Trophoblast cell (in vitro differentiated cells and primary cell): ENCODE measurements at regions not wholly inside any gene's neighbourhood (a gene's known extent, or its start where the extent isn't known, plus 50 kb on each side); places are given as distances from the start of the nearest gene placed in this dataset.

Source experiments
- DNase-seq, 2 donors: peaks; one replicate each; pipeline ENCODE4 v3.0.0-alpha.2; 2016
- H2AFZ ChIP-seq: 2 replicates; pipeline ENCODE4 v1.6.1; 2013; ENCODE audit warnings: low read length, moderate library complexity, mild to moderate bottlenecking; ENCODE audit not compliant: insufficient read depth, poor library complexity
- H2AK5ac ChIP-seq: 2 replicates; pipeline ENCODE4 v1.6.1; 2013; ENCODE audit warnings: mild to moderate bottlenecking, low read length
- H2BK120ac ChIP-seq: 2 replicates; pipeline ENCODE4 v1.6.1; 2013; ENCODE audit warnings: low read length, mild to moderate bottlenecking, moderate library complexity; ENCODE audit not compliant: insufficient read depth, poor library complexity
- H2BK12ac ChIP-seq: 2 replicates; pipeline ENCODE4 v1.6.1; 2013; ENCODE audit warnings: mild to moderate bottlenecking, low read length, moderate library complexity
- H2BK5ac ChIP-seq: 2 replicates; pipeline ENCODE4 v1.6.1; 2013; ENCODE audit warnings: low read length, low read depth, moderate library complexity, mild to moderate bottlenecking; ENCODE audit not compliant: poor library complexity
- H3K14ac ChIP-seq: 2 replicates; pipeline ENCODE4 v1.6.1; 2013; ENCODE audit warnings: mild to moderate bottlenecking, low read length
- H3K18ac ChIP-seq: 2 replicates; pipeline ENCODE4 v1.6.1; 2013; ENCODE audit warnings: mild to moderate bottlenecking, low read length
- H3K23ac ChIP-seq: 2 replicates; pipeline ENCODE4 v1.6.1; 2013; ENCODE audit warnings: low read length
- H3K27ac ChIP-seq: 2 replicates; pipeline ENCODE4 v1.5.1; 2013; ENCODE audit warnings: low read depth, mild to moderate bottlenecking, inconsistent platforms, low read length, moderate library complexity
- H3K27me3 ChIP-seq: 2 replicates; pipeline ENCODE4 v1.6.1; 2013; ENCODE audit warnings: inconsistent platforms, mild to moderate bottlenecking, low read length, moderate library complexity; ENCODE audit not compliant: insufficient read depth
- H3K36me3 ChIP-seq, 2 experiments: 1 replicate in 1 of 2; 2 replicates in 1 of 2; pipeline ENCODE4 v1.6.1; 2013; ENCODE audit warnings: low read length in 2 of 2, mild to moderate bottlenecking in 2 of 2, moderate library complexity in 1 of 2; ENCODE audit not compliant: insufficient read depth in 2 of 2, control insufficient read depth in 1 of 2
- H3K4ac ChIP-seq: 2 replicates; pipeline ENCODE4 v1.6.1; 2013; ENCODE audit warnings: low read depth, mild to moderate bottlenecking, low read length, moderate library complexity
- H3K4me1 ChIP-seq, 2 experiments: 1 replicate in 1 of 2; 2 replicates in 1 of 2; pipeline ENCODE4 v1.6.1; 2013; ENCODE audit warnings: low read length in 2 of 2, mild to moderate bottlenecking in 2 of 2, moderate library complexity in 1 of 2; ENCODE audit not compliant: insufficient read depth in 2 of 2, control insufficient read depth in 1 of 2
- H3K4me2 ChIP-seq: 2 replicates; pipeline ENCODE4 v1.6.1; 2013; ENCODE audit warnings: inconsistent platforms, mild to moderate bottlenecking, low read length, moderate library complexity
- H3K4me3 ChIP-seq: 2 replicates; pipeline ENCODE4 v1.5.1; 2013; ENCODE audit warnings: mild to moderate bottlenecking, low read depth, low read length, inconsistent platforms
- H3K79me1 ChIP-seq: one replicate; pipeline ENCODE4 v1.6.1; 2013; ENCODE audit warnings: low read length
- H3K79me2 ChIP-seq: 2 replicates; pipeline ENCODE4 v1.6.1; 2013; ENCODE audit warnings: low read length, mild to moderate bottlenecking; ENCODE audit not compliant: control insufficient read depth, insufficient read depth, poor library complexity
- H3K9ac ChIP-seq: 2 replicates; pipeline ENCODE4 v1.6.1; 2013; ENCODE audit warnings: mild to moderate bottlenecking, low read length
- H3K9me3 ChIP-seq: 2 replicates; pipeline ENCODE4 v1.6.1; 2013; ENCODE audit warnings: low read depth, mild to moderate bottlenecking, control low read depth, inconsistent platforms, low read length; ENCODE audit not compliant: insufficient read depth
- H4K12ac ChIP-seq: 2 replicates; pipeline ENCODE4 v1.6.1; 2013; ENCODE audit warnings: low read depth, mild to moderate bottlenecking, low read length, moderate library complexity
- H4K8ac ChIP-seq: 2 replicates; pipeline ENCODE4 v1.6.1; 2013; ENCODE audit warnings: low read depth, mild to moderate bottlenecking, low read length, moderate library complexity
- H4K91ac ChIP-seq: one replicate; pipeline ENCODE4 v1.6.1; 2013; ENCODE audit warnings: low read depth, mild to moderate bottlenecking, low read length, moderate library complexity
- WGBS: extraction: QIAGEN DNeasy Blood & Tissue Kit; methylation state at CpG from one replicate; pipeline ENCODE4 v1.1.7; 2013; ENCODE audit warnings: missing lambda C conversion rate; ENCODE audit not compliant: insufficient read length, insufficient coverage; ENCODE audit errors: extremely low coverage; 5-methylcytosine and 5-hydroxymethylcytosine counted together

DNA sequence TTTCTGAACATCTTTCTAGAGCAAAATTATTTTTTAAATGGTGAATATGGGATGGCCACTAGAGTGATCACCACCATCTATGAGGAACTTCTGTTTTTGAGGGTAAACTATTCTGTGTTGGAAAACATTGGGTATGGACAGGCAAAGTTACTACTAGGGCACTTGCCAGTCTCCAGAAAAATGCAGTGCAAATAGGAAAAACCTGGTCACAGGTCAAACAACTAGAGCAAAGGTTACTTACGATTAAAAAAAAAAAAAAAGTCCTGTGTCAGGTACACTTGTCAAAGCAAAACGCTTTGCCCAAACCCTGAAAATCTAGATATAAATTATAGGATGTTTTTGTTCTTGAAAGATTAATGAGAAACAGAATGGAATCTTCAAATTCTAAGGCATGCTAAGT, 66.2 kb downstream of the SLITRK1 start:
- Histone ChIP-seq H3K9ac (no peak overlapping the region), H3K79me1 (no peaks in the 10 kb centered on the region), H3K4ac (no peak overlapping the region), H3K27me3 (no peaks in the 10 kb centered on the region), H4K12ac (no peak overlapping the region), H3K4me1 (no peaks in the 10 kb centered on the region), H2BK120ac (no peak overlapping the region), H3K27ac (no peak overlapping the region), H2BK5ac (no peak overlapping the region), H3K4me2 (no peak overlapping the region), H3K14ac (no peak overlapping the region), H2AK5ac (no peak overlapping the region), H4K91ac (no peak overlapping the region), H2AFZ (no peak overlapping the region), H4K8ac (no peak overlapping the region), H3K18ac (no peak overlapping the region), H3K79me2 (no peaks in the 10 kb centered on the region), H3K9me3 (no peaks in the 10 kb centered on the region), H3K23ac (no peak overlapping the region), H2BK12ac (no peak overlapping the region), H3K36me3 (no peaks in the 10 kb centered on the region), H3K4me3 (no peak overlapping the region)
- no peak for DNase-seq
- no CpG with 5 or more reads among the region's 2 CpGs for WGBS

DNA sequence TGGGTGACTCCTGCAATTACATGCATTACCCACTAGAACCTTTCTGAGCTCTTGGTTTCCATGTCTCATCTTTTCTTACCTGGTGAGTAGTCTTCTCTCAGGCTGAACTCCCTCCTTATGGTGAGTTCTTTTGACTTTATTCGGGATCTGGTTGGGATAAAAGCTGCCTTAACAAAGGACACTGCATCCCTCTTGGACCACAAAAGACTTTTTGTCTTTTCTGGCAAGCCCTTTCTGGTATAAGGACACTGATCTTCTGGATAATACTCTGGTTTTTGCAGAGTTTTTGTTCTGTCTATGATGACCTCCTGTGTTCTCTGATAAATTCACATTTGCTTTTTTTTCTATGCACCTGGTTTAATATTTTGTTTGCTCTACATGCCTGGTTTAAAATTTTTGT, 66.7 kb downstream of the SLITRK1 start:
- no CpG with 5 or more reads among the region's 1 CpG for WGBS
- Histone ChIP-seq H3K4ac (no peak overlapping the region), H3K18ac (no peak overlapping the region), H3K9ac (no peak overlapping the region), H3K14ac (no peak overlapping the region), H2AK5ac (no peak overlapping the region), H4K12ac (no peak overlapping the region), H3K79me2 (no peaks in the 10 kb centered on the region), H2BK120ac (no peak overlapping the region), H2AFZ (no peak overlapping the region), H3K4me2 (no peak overlapping the region), H4K8ac (no peak overlapping the region), H3K4me3 (no peak overlapping the region), H2BK5ac (no peak overlapping the region), H3K79me1 (no peaks in the 10 kb centered on the region), H2BK12ac (no peak overlapping the region), H3K4me1 (no peaks in the 10 kb centered on the region), H3K9me3 (no peaks in the 10 kb centered on the region), H3K23ac (no peak overlapping the region), H3K36me3 (no peaks in the 10 kb centered on the region), H3K27me3 (no peaks in the 10 kb centered on the region), H4K91ac (no peak overlapping the region), H3K27ac (no peak overlapping the region)
- no peak for DNase-seq

DNA sequence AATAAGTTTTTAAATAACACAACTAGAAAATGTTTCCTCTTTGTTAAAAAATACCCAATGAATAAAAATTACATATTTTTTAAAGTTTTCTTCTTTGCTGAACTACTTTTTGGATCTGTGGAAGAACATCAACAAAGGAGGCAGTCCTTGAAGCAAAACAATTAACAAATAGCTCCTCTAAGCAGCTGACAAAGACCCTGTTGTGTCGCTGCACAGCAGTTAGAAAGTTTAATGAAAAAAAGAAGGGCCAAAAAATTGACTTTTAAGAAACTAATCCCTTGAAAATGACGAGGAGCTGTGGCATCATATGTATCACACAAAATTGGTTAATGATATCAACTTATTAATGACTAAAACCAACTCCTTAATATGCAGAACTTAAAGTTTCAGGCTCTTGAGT, 72.1 kb downstream of the SLITRK1 start:
- H3K23ac ChIP-seq: no peak overlapping the region
- H3K4me3 ChIP-seq: no peak overlapping the region
- H3K9me3 ChIP-seq: no peaks in the 10 kb centered on the region
- no peak overlapping the region for H3K14ac ChIP-seq
- H2BK120ac ChIP-seq: no peak overlapping the region
- no peaks in the 10 kb centered on the region for H3K4me1 ChIP-seq
- WGBS: no CpG with 5 or more reads among the region's 2 CpGs
- H4K8ac ChIP-seq: no peak overlapping the region
- no peak overlapping the region for H2AK5ac ChIP-seq
- no peaks in the 10 kb centered on the region for H3K27me3 ChIP-seq
- no peak overlapping the region for H4K91ac ChIP-seq
- no peak overlapping the region for H3K4me2 ChIP-seq
- no peak overlapping the region for H2BK5ac ChIP-seq
- DNase-seq: no peak
- no peak overlapping the region for H4K12ac ChIP-seq
- no peaks in the 10 kb centered on the region for H3K79me1 ChIP-seq
- H2BK12ac ChIP-seq: no peak overlapping the region
- H2AFZ ChIP-seq: no peak overlapping the region
- no peak overlapping the region for H3K4ac ChIP-seq
- H3K18ac ChIP-seq: no peak overlapping the region
- no peak overlapping the region for H3K27ac ChIP-seq
- no peaks in the 10 kb centered on the region for H3K36me3 ChIP-seq
- no peak overlapping the region for H3K9ac ChIP-seq
- H3K79me2 ChIP-seq: no peaks in the 10 kb centered on the region

DNA sequence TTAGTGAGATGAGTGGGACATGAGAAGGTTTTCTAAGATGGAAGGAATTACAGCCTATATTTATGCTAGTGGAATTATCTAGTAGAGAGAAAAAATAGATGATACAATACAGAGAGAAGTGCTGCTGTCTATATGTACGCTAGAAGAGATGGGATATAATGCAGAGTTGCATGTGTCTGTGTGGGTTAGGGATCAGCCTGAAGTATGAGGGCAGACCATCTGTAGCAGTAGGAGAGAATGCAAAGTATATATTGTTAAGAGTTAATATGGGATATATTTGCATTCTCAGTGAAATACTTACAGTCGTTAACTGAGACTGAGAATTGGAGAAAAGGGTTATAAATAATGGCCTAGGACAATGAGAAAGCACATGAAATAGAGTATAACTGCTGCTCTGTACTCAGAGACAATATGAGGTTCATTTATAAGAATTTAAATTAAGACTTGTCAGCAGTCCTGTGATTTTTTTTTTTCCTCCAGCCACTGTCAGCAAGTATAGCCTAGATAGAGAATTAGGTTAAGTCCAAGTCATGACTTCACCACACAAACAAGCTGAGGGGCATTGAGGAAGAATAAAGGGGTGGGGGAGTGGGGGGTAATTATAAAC, 77.8 kb downstream of the SLITRK1 start:
- no peaks in the 10 kb centered on the region for H3K36me3 ChIP-seq
- no peak overlapping the region for H3K4me3 ChIP-seq
- no peak overlapping the region for H2AFZ ChIP-seq
- H3K79me2 ChIP-seq: no peaks in the 10 kb centered on the region
- H4K91ac ChIP-seq: no peak overlapping the region
- no peak overlapping the region for H2BK12ac ChIP-seq
- H3K9ac ChIP-seq: no peak overlapping the region
- no peaks in the 10 kb centered on the region for H3K9me3 ChIP-seq
- no peak overlapping the region for H3K4me2 ChIP-seq
- H2BK120ac ChIP-seq: no peak overlapping the region
- H4K12ac ChIP-seq: no peak overlapping the region
- no peaks in the 10 kb centered on the region for H3K79me1 ChIP-seq
- H3K4ac ChIP-seq: no peak overlapping the region
- H2BK5ac ChIP-seq: no peak overlapping the region
- DNase-seq: no peak
- no peaks in the 10 kb centered on the region for H3K27me3 ChIP-seq
- no CpG with 5 or more reads among the region's 2 CpGs for WGBS
- no peaks in the 10 kb centered on the region for H3K4me1 ChIP-seq
- no peak overlapping the region for H2AK5ac ChIP-seq
- no peak overlapping the region for H3K27ac ChIP-seq
- no peak overlapping the region for H4K8ac ChIP-seq
- no peak overlapping the region for H3K18ac ChIP-seq
- H3K23ac ChIP-seq: no peak overlapping the region
- H3K14ac ChIP-seq: no peak overlapping the region
